GM13977 (cell line): ENCODE measurements at regions not wholly inside any gene's neighbourhood (a gene's known extent, or its start where the extent isn't known, plus 50 kb on each side); places are given as distances from the start of the nearest gene placed in this dataset.
A peak's percentile ranks its signal among the peaks of the same experiment; 100 is the strongest.

Experiments used
- DNase-seq: peaks from one replicate; pipeline ENCODE4 v3.0.0; 2012; ENCODE audit warnings: low spot score
- CTCF ChIP-seq: IDR thresholded peaks from 2 replicates; pipeline ENCODE4 v1.5.1; 2012; ENCODE audit warnings: mild to moderate bottlenecking, control low read depth; ENCODE audit not compliant: insufficient read depth; ENCODE audit errors: extremely low read depth, missing control alignments
- in situ Hi-C: fragments of 300-500 bp; cut with MboI; formaldehyde crosslinking; loops from one replicate; pipeline ENCODE4 v1.12.0; 2022; ENCODE audit warnings: low sequenced_read_pairs, low pct_unique_long_range_greater_than_20kb, mixed read lengths, inconsistent platforms; ENCODE audit not compliant: unreplicated experiment

GRCh38 chr13:94968757-94969086 is 256.4 kb upstream of the SOX21 start:
- in situ Hi-C loops = no loop called here
- no peak for TF ChIP-seq CTCF
- no peak for DNase-seq

GRCh38 chr13:94968040-94968756 is 255.9 kb upstream of the SOX21 start:
- peak; percentile 26 for DNase-seq
- in situ Hi-C loops = no loop called here
- no peak for TF ChIP-seq CTCF

- DNase-seq = peak; percentile 59
- in situ Hi-C loops = no loop called here
- no peak for TF ChIP-seq CTCF
Observed at GRCh38 chr13:94967183-94968039, 255.1 kb upstream of the SOX21 start.

- TF ChIP-seq CTCF = no peak
- DNase-seq = no peak
- in situ Hi-C loops = no loop called here
Observed at GRCh38 chr13:94966422-94966955, 254.1 kb upstream of the SOX21 start.

- in situ Hi-C loops = no loop called here
- no peak for TF ChIP-seq CTCF
- no peak for DNase-seq
Observed at GRCh38 chr13:94959626-94960025, 247.3 kb upstream of the SOX21 start.

- no peak for TF ChIP-seq CTCF
- in situ Hi-C loops = no loop called here
- no peak for DNase-seq
Observed at GRCh38 chr13:94956417-94957110, 244.2 kb upstream of the SOX21 start.
